Mesenchymal stem cell (in vitro differentiated cells and primary cell): ENCODE measurements at regions not wholly inside any gene's neighbourhood (a gene's known extent, or its start where the extent isn't known, plus 50 kb on each side); places are given as distances from the start of the nearest gene placed in this dataset.
"Not testable (repeated sequence)": the region's sequence is repeated elsewhere in the genome, so short reads cannot be mapped to it uniquely, and the experiment has no call there.

Experiments used
- DNase-seq: peaks from one replicate; pipeline ENCODE4 v3.0.0-alpha.2; 2013
- H2AFZ ChIP-seq: one replicate; pipeline ENCODE4 v1.6.1; 2013; ENCODE audit warnings: low read depth, mild to moderate bottlenecking, control low read depth, inconsistent platforms, low read length, moderate library complexity
- H2AK5ac ChIP-seq: 2 replicates; pipeline ENCODE4 v1.6.1; 2013; ENCODE audit warnings: low read length, moderate library complexity, mild to moderate bottlenecking, inconsistent platforms; ENCODE audit not compliant: severe bottlenecking
- H2BK120ac ChIP-seq: one replicate; pipeline ENCODE4 v1.6.1; 2013; ENCODE audit warnings: low read depth, mild to moderate bottlenecking, inconsistent platforms, low read length, moderate library complexity
- H2BK12ac ChIP-seq, 2 experiments: one replicate each; pipeline ENCODE4 v1.6.1; 2013; ENCODE audit warnings: inconsistent platforms in 2 of 2, low read length in 2 of 2, mild to moderate bottlenecking in 2 of 2, moderate library complexity in 2 of 2, control low read depth in 1 of 2
- H2BK15ac ChIP-seq: one replicate; pipeline ENCODE4 v1.6.1; 2013; ENCODE audit warnings: mild to moderate bottlenecking, low read depth, inconsistent platforms; ENCODE audit not compliant: poor library complexity, severe bottlenecking
- H2BK5ac ChIP-seq: 2 replicates; pipeline ENCODE4 v1.6.1; 2013; ENCODE audit warnings: low read depth, mild to moderate bottlenecking, low read length, control low read depth, inconsistent platforms; ENCODE audit not compliant: poor library complexity, severe bottlenecking
- H3K14ac ChIP-seq, 2 experiments: one replicate each; pipeline ENCODE4 v1.6.1; 2013; ENCODE audit warnings: inconsistent platforms in 2 of 2, low read length in 2 of 2, control low read depth in 1 of 2, mild to moderate bottlenecking in 1 of 2, moderate library complexity in 1 of 2
- H3K18ac ChIP-seq, 2 experiments: one replicate each; pipeline ENCODE4 v1.6.1; 2013; ENCODE audit warnings: inconsistent platforms in 2 of 2, low read length in 2 of 2, control low read depth in 1 of 2, low read depth in 1 of 2, mild to moderate bottlenecking in 1 of 2
- H3K23ac ChIP-seq, 2 experiments: one replicate each; pipeline ENCODE4 v1.6.1; 2013; ENCODE audit warnings: inconsistent platforms in 2 of 2, low read length in 2 of 2, mild to moderate bottlenecking in 2 of 2, moderate library complexity in 2 of 2, control low read depth in 1 of 2
- H3K27ac ChIP-seq: 2 replicates; pipeline ENCODE4 v1.5.1; 2013; ENCODE audit warnings: mild to moderate bottlenecking, moderate library complexity, low read length, control low read depth, inconsistent platforms; ENCODE audit not compliant: poor library complexity, severe bottlenecking
- H3K27me3 ChIP-seq, 2 experiments: 2 replicates each; pipeline versions ENCODE4 v1.6.1 to v1.7.0; 2013; ENCODE audit warnings: low read length in 2 of 2, mild to moderate bottlenecking in 2 of 2, moderate library complexity in 2 of 2, control low read depth in 1 of 2, inconsistent platforms in 1 of 2; ENCODE audit not compliant: control insufficient read depth in 1 of 2, insufficient read depth in 1 of 2
- H3K36me3 ChIP-seq, 2 experiments: 2 replicates each; pipeline versions ENCODE4 v1.6.1 to v1.7.0; 2013; ENCODE audit warnings: low read length in 2 of 2, control low read depth in 1 of 2, inconsistent platforms in 1 of 2, low read depth in 1 of 2, mild to moderate bottlenecking in 1 of 2; ENCODE audit not compliant: insufficient read depth in 2 of 2, control insufficient read depth in 1 of 2
- H3K4ac ChIP-seq, 2 experiments: one replicate each; pipeline ENCODE4 v1.6.1; 2013; ENCODE audit warnings: inconsistent platforms in 2 of 2, low read length in 2 of 2, mild to moderate bottlenecking in 2 of 2, moderate library complexity in 2 of 2, control low read depth in 1 of 2, low read depth in 1 of 2
- H3K4me1 ChIP-seq: 2 replicates; pipeline ENCODE4 v1.6.1; 2013; ENCODE audit warnings: low read depth, low read length, control low read depth; ENCODE audit not compliant: control insufficient read depth, insufficient read depth
- H3K4me2 ChIP-seq: 2 replicates; pipeline ENCODE4 v1.6.1; 2013; ENCODE audit warnings: low read length, mild to moderate bottlenecking, inconsistent platforms; ENCODE audit not compliant: poor library complexity, severe bottlenecking
- H3K4me3 ChIP-seq, 2 experiments: 2 replicates each; pipeline versions ENCODE4 v1.5.1 to v1.7.0; 2013; ENCODE audit warnings: low read length in 2 of 2, mild to moderate bottlenecking in 2 of 2, control low read depth in 1 of 2, low read depth in 1 of 2; ENCODE audit not compliant: insufficient read depth in 1 of 2
- H3K79me1 ChIP-seq: replicated peaks from 2 replicates; pipeline ENCODE4 v1.6.1; 2013; ENCODE audit warnings: mild to moderate bottlenecking, control low read depth, low read length, inconsistent platforms; ENCODE audit not compliant: poor library complexity, severe bottlenecking
- H3K9ac ChIP-seq: 2 replicates; pipeline ENCODE4 v1.7.0; 2013; ENCODE audit warnings: mild to moderate bottlenecking, low read length, moderate library complexity
- H3K9me3 ChIP-seq: 2 replicates; pipeline ENCODE4 v1.7.0; 2013; ENCODE audit warnings: mild to moderate bottlenecking, low read length; ENCODE audit not compliant: control insufficient read depth
- H4K8ac ChIP-seq: one replicate; pipeline ENCODE4 v1.6.1; 2013; ENCODE audit warnings: inconsistent platforms, mild to moderate bottlenecking, low read length, moderate library complexity
- H4K91ac ChIP-seq: one replicate; pipeline ENCODE4 v1.6.1; 2013; ENCODE audit warnings: mild to moderate bottlenecking, low read length, inconsistent platforms
- WGBS: methylation state at CpG from one replicate; pipeline ENCODE4 v1.1.7; 2013; ENCODE audit warnings: mixed read lengths; 5-methylcytosine and 5-hydroxymethylcytosine counted together

GRCh38 chr12:118547606-118548005 lies 171.3 kb downstream of the SUDS3 start:
- H3K79me1 ChIP-seq, H2BK12ac ChIP-seq, H3K14ac ChIP-seq, H2AK5ac ChIP-seq, H3K9ac ChIP-seq, H3K4me3 ChIP-seq, H3K4ac ChIP-seq, H3K4me1 ChIP-seq, H3K36me3 ChIP-seq, H3K4me2 ChIP-seq, H3K9me3 ChIP-seq, H3K27ac ChIP-seq, H3K18ac ChIP-seq, H2BK5ac ChIP-seq, H2AFZ ChIP-seq, H4K8ac ChIP-seq, H4K91ac ChIP-seq, H3K27me3 ChIP-seq, H3K23ac ChIP-seq, H2BK15ac ChIP-seq, H2BK120ac ChIP-seq, DNase-seq: not testable (repeated sequence)
- WGBS: 100% methylated on average over 2 of the region's 6 CpGs

- Histone ChIP-seq H3K4me3 (no peak overlapping the region), H3K23ac (no peak overlapping the region), H3K36me3 (no peaks in the 10 kb centered on the region), H4K8ac (no peak overlapping the region), H2BK12ac (no peak overlapping the region), H3K4me2 (no peak overlapping the region), H3K9me3 (peaks cover 6% of the 10 kb centered on the region), H2BK120ac (no peak overlapping the region), H3K27me3 (no peaks in the 10 kb centered on the region), H4K91ac (no peak overlapping the region), H2BK15ac (no peak overlapping the region), H3K4ac (no peak overlapping the region), H3K18ac (no peak overlapping the region), H2AFZ (no peak overlapping the region), H3K27ac (no peak overlapping the region), H2BK5ac (no peak overlapping the region), H3K79me1 (no peaks in the 10 kb centered on the region), H3K14ac (no peak overlapping the region), H2AK5ac (no peak overlapping the region), H3K9ac (no peak overlapping the region), H3K4me1 (no peaks in the 10 kb centered on the region)
- WGBS: 41% methylated on average over 3 of the region's 4 CpGs
- no peak for DNase-seq
Measured at GRCh38 chr12:118548887-118549509, 172.6 kb downstream of the SUDS3 start.

- no peaks in the 10 kb centered on the region for H3K79me1 ChIP-seq
- no peak overlapping the region for H3K23ac ChIP-seq
- H4K8ac ChIP-seq: no peak overlapping the region
- H3K18ac ChIP-seq: no peak overlapping the region
- H3K4ac ChIP-seq: no peak overlapping the region
- no peaks in the 10 kb centered on the region for H3K27me3 ChIP-seq
- no peaks in the 10 kb centered on the region for H3K36me3 ChIP-seq
- H4K91ac ChIP-seq: no peak overlapping the region
- H2AK5ac ChIP-seq: no peak overlapping the region
- WGBS: 64% methylated on average over 8 of the region's 8 CpGs
- no peaks in the 10 kb centered on the region for H3K4me1 ChIP-seq
- H3K14ac ChIP-seq: no peak overlapping the region
- H3K27ac ChIP-seq: no peak overlapping the region
- peaks cover 6% of the 10 kb centered on the region for H3K9me3 ChIP-seq
- H3K9ac ChIP-seq: no peak overlapping the region
- no peak overlapping the region for H2BK12ac ChIP-seq
- no peak overlapping the region for H2BK15ac ChIP-seq
- DNase-seq: no peak
- H2AFZ ChIP-seq: no peak overlapping the region
- H2BK120ac ChIP-seq: no peak overlapping the region
- no peak overlapping the region for H3K4me2 ChIP-seq
- H3K4me3 ChIP-seq: no peak overlapping the region
- H2BK5ac ChIP-seq: no peak overlapping the region
Measured at GRCh38 chr12:118549510-118549980, 173.2 kb downstream of the SUDS3 start.

DNA sequence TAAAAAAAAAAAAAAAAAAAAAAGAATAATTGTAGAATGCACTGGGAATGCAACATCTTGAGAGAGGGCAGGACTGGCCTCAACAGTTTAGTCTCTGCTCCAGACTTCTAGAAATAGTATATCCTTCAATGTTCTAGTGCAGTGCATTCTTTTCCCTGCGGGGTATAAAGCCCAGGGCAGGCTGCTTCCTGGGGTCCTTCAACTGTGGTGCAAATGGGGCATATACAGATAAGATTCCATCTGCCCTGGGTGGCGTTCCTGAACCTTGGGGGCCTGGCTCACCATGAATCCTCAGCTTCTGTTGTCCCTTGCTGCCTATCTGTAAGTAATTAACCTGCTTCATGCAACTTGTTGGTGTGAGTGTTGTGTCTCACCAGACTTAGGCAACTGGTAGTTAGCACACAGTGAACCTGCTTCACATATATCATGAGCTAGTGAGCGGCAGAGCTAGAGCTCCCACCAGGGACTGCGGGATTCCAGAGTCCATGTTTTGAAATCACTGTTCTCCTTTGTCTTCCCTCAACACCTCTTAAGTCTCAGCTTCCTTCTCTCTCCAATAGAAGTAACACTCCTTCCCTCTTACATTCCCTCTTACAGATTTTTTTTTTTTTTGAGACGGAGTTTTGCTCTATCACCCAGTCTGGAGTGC lies 177.6 kb downstream of the SUDS3 start:
- H2BK5ac ChIP-seq: no peak overlapping the region
- no peaks in the 10 kb centered on the region for H3K4me1 ChIP-seq
- H3K9ac ChIP-seq: no peak overlapping the region
- H3K4ac ChIP-seq: no peak overlapping the region
- no peak overlapping the region for H3K27ac ChIP-seq
- H2AK5ac ChIP-seq: no peak overlapping the region
- H3K18ac ChIP-seq: no peak overlapping the region
- H3K79me1 ChIP-seq: no peaks in the 10 kb centered on the region
- 62% methylated on average over 5 of the region's 5 CpGs for WGBS
- peaks cover 9% of the 10 kb centered on the region for H3K9me3 ChIP-seq
- H2BK12ac ChIP-seq: no peak overlapping the region
- H2AFZ ChIP-seq: no peak overlapping the region
- no peak overlapping the region for H3K23ac ChIP-seq
- no peaks in the 10 kb centered on the region for H3K36me3 ChIP-seq
- H3K27me3 ChIP-seq: no peaks in the 10 kb centered on the region
- DNase-seq: no peak
- H2BK120ac ChIP-seq: no peak overlapping the region
- H3K14ac ChIP-seq: no peak overlapping the region
- no peak overlapping the region for H3K4me3 ChIP-seq
- H3K4me2 ChIP-seq: no peak overlapping the region
- H4K91ac ChIP-seq: no peak overlapping the region
- H4K8ac ChIP-seq: no peak overlapping the region
- no peak overlapping the region for H2BK15ac ChIP-seq
